ENCODE measurements at regions not wholly inside any gene's neighbourhood (a gene's known extent, or its start where the extent isn't known, plus 50 kb on each side); places are given as distances from the start of the nearest gene placed in this dataset.

DNA sequence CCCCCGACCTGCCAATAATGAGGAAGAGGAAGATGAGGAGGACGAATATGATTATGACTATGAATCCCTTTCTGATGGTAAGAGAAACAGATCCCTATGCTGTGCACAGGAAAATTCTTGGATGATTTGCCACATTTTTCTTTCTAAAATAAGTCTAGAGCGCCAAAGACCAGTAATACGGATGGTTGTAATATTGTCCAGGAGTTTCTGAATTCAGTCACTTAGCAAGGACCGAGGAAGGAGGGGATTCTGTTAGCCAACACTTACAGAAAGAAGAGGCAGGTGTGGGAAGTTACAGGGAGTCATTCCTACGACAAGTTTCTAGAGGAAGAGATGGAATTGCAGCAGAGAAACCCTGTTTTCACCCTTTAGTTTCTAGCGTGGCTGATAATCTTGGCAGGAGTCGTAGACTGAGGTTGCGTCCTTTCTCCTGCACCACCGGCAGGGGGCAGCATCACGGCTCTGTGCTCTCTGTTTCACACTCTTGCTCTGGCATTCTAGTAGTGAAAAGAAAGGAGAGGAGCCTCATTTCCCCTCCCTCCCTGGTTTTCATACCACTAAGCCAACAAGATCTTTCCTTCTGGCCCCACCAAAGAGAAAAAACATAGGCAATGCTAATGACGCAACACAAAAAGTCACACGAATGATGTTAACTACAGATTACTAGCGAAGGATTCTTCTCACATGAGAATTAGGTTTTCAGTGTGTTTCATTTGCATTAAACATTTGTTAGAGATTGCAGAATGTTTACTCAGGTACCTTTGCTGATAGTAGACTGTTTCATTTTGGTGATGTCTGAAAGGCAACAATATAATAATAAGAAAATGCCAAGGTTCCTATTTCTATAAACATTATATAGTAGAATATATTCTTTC lies 82.7 kb downstream of the NOC3L start:
- intact Hi-C loops (cut with micrococcal nuclease; ENCODE audit: unreplicated experiment) (loop anchor here (1.0 kb wide), 2 partner anchors 40 to 164 kb away; no protein-coding TSS in a partner anchor), in situ Hi-C loops (cut with HindIII; ENCODE audit: extremely low pct_ligation_motif_present, low pct_unique_long_range_greater_than_20kb) (loop anchor here (10.0 kb wide), 1 partner anchor 165 kb away; no protein-coding TSS in a partner anchor)
- Histone ChIP-seq H3K27me3 (ENCODE audit: control insufficient read depth in 1 of 2, insufficient read depth in 2 of 2, low read length in 2 of 2) (no peaks in the 10 kb centered on the region), H3K36me3 (replicated peaks in 1 of 2; ENCODE audit: control insufficient read depth in 1 of 2, insufficient read depth in 2 of 2, low read length in 2 of 2) (no peaks in the 10 kb centered on the region), H3K79me2 (ENCODE audit: insufficient read depth, low read length) (no peaks in the 10 kb centered on the region), H3K9me3 (ENCODE audit: low read length) (no peaks in the 10 kb centered on the region), H3K4me1 (ENCODE audit: insufficient read depth, low read length) (no peaks in the 10 kb centered on the region), H3K4me2 (ENCODE audit: low read depth, low read length) (peak overlapping the region; percentile 36; the same call in 1 of the 2 replicates), H2AFZ (ENCODE audit: low read length) (no peak overlapping the region), H4K20me1 (ENCODE audit: insufficient read depth, low read length) (no peaks in the 10 kb centered on the region), H3K9ac (ENCODE audit: insufficient read depth, low read depth, low read length) (no peak overlapping the region), H3K4me3 (replicated peaks in 1 of 3; ENCODE audit: insufficient read depth in 1 of 3, low read depth in 2 of 3, low read length in 3 of 3) (no peak overlapping the region), H3K27ac (ENCODE audit: extremely low read length, insufficient read depth, low read length) (no peak overlapping the region)
- no TSS peak for BruUV-seq (replicated peaks)
- FAIRE-seq (peak; percentile 71), ATAC-seq (peak; percentile 91), DNase-seq (ENCODE audit: low spot score) (peak; percentile 29)
- CTCF ChIA-PET (ENCODE audit: low intra/inter-chr PET ratio, low total read pairs): interaction anchor here (1.3 to 2.6 kb wide), 3 partner anchors 40 to 364 kb away, joined by 3 to 20 read pairs (median 17); no protein-coding TSS in a partner anchor
- POLR2A ChIA-PET: no interaction called here
- WGBS (ENCODE audit: low lambda C conversion rate): 45% methylated on average over 14 of the region's 14 CpGs
- TF ChIP-seq ARID3A (IDR thresholded peaks at IDR 0.05; ENCODE audit: low read depth, low read length) (no peak), CCDC6 (CRISPR knock-in tag; IDR thresholded peaks at IDR 0.05) (no peak), MIER3 (CRISPR knock-in tag; IDR thresholded peaks at IDR 0.05; ENCODE audit: borderline replicate concordance) (0 out of 2 replicates have a peak, but pooled peaks have one; percentile 46), ERF (CRISPR knock-in tag; IDR thresholded peaks at IDR 0.05) (peak; percentile 30; the same call in 1 of the 2 replicates), ATAD3A (CRISPR knock-in tag; IDR thresholded peaks at IDR 0.05) (no peak), CREB1 (IDR thresholded peaks at IDR 0.05) (no peak), CREB1 (CRISPR knock-in tag; IDR thresholded peaks at IDR 0.05) (0 out of 2 replicates have a peak, but pooled peaks have one; percentile 25), ZEB1 (IDR thresholded peaks at IDR 0.05; ENCODE audit: insufficient replicate concordance, low read depth) (no peak), RBFOX2 (IDR thresholded peaks at IDR 0.05; ENCODE audit: low read depth, low read length) (no peak), ZNF678 (CRISPR knock-in tag; IDR thresholded peaks at IDR 0.05) (no peak), ZFYVE20 (CRISPR knock-in tag; IDR thresholded peaks at IDR 0.05; ENCODE audit: borderline replicate concordance, low read depth) (no peak), TCF7 (IDR thresholded peaks at IDR 0.05; ENCODE audit: low read depth) (no peak), SOX5 (CRISPR knock-in tag; IDR thresholded peaks at IDR 0.05; ENCODE audit: borderline replicate concordance) (no peak), SMC3 (IDR thresholded peaks at IDR 0.05; ENCODE audit: low read length) (peak; percentile 92), KDM2A (CRISPR knock-in tag; IDR thresholded peaks at IDR 0.05; ENCODE audit: borderline replicate concordance, low read depth) (peak; percentile 46; the same call in 1 of the 2 replicates), RAD51 (IDR thresholded peaks at IDR 0.05; ENCODE audit: borderline replicate concordance) (no peak), ZFP36L1 (CRISPR knock-in tag; IDR thresholded peaks at IDR 0.05) (no peak), CTCF (CRISPR knock-in tag; IDR thresholded peaks at IDR 0.05) (peak; percentile 89), ZNF253 (CRISPR knock-in tag; IDR thresholded peaks at IDR 0.05; ENCODE audit: borderline replicate concordance) (no peak), ZNF326 (CRISPR knock-in tag; IDR thresholded peaks at IDR 0.05; ENCODE audit: borderline replicate concordance) (no peak), AGO2 (optimal IDR thresholded peaks at IDR 0.05; ENCODE audit: low read depth, low read length) (no peak)
